Prostate gland (tissue), 2 donors: ENCODE measurements at regions not wholly inside any gene's neighbourhood (a gene's known extent, or its start where the extent isn't known, plus 50 kb on each side); places are given as distances from the start of the nearest gene placed in this dataset.

Experiments
- POLR2A ChIP-seq: fragments of 450-650 bp; IDR thresholded peaks from one replicate; pipeline ENCODE4 v1.6.1; 2016; ENCODE audit warnings: antibody characterized with exemption, mild to moderate bottlenecking
- POLR2AphosphoS5 ChIP-seq: sonication (generic); formaldehyde crosslinking; IDR thresholded peaks from one replicate; pipeline ENCODE4 v1.6.1; 2017; ENCODE audit warnings: antibody characterized with exemption
- TF ChIP-seq, protein P1 (sequence below), 4 experiments: fragments of 200-600 bp in 2 of 4; fragments of 450-650 bp in 2 of 4; sonication (generic) in 2 of 4; IDR thresholded peaks; 1 replicate in 3 of 4; 2 replicates in 1 of 4; pipeline ENCODE4 v1.5.1; 2016 to 2019; ENCODE audit warnings: antibody characterized with exemption in 4 of 4, mild to moderate bottlenecking in 2 of 4, moderate library complexity in 2 of 4

GRCh38 chr13:102940770-102941169 is 94.9 kb downstream of the ERCC5 start:
- TF ChIP-seq, protein P1, sequence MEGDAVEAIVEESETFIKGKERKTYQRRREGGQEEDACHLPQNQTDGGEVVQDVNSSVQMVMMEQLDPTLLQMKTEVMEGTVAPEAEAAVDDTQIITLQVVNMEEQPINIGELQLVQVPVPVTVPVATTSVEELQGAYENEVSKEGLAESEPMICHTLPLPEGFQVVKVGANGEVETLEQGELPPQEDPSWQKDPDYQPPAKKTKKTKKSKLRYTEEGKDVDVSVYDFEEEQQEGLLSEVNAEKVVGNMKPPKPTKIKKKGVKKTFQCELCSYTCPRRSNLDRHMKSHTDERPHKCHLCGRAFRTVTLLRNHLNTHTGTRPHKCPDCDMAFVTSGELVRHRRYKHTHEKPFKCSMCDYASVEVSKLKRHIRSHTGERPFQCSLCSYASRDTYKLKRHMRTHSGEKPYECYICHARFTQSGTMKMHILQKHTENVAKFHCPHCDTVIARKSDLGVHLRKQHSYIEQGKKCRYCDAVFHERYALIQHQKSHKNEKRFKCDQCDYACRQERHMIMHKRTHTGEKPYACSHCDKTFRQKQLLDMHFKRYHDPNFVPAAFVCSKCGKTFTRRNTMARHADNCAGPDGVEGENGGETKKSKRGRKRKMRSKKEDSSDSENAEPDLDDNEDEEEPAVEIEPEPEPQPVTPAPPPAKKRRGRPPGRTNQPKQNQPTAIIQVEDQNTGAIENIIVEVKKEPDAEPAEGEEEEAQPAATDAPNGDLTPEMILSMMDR (IDR thresholded peaks at IDR 0.05): no peak
- TF ChIP-seq POLR2A: no peak
- TF ChIP-seq POLR2AphosphoS5: no peak
